ENCODE measurements at regions not wholly inside any gene's neighbourhood (a gene's known extent, or its start where the extent isn't known, plus 50 kb on each side); places are given as distances from the start of the nearest gene placed in this dataset.

GRCh38 chr3:72093270-72093991 is 308.5 kb upstream of the PROK2 start (continued):
- TF ChIP-seq, protein P1, sequence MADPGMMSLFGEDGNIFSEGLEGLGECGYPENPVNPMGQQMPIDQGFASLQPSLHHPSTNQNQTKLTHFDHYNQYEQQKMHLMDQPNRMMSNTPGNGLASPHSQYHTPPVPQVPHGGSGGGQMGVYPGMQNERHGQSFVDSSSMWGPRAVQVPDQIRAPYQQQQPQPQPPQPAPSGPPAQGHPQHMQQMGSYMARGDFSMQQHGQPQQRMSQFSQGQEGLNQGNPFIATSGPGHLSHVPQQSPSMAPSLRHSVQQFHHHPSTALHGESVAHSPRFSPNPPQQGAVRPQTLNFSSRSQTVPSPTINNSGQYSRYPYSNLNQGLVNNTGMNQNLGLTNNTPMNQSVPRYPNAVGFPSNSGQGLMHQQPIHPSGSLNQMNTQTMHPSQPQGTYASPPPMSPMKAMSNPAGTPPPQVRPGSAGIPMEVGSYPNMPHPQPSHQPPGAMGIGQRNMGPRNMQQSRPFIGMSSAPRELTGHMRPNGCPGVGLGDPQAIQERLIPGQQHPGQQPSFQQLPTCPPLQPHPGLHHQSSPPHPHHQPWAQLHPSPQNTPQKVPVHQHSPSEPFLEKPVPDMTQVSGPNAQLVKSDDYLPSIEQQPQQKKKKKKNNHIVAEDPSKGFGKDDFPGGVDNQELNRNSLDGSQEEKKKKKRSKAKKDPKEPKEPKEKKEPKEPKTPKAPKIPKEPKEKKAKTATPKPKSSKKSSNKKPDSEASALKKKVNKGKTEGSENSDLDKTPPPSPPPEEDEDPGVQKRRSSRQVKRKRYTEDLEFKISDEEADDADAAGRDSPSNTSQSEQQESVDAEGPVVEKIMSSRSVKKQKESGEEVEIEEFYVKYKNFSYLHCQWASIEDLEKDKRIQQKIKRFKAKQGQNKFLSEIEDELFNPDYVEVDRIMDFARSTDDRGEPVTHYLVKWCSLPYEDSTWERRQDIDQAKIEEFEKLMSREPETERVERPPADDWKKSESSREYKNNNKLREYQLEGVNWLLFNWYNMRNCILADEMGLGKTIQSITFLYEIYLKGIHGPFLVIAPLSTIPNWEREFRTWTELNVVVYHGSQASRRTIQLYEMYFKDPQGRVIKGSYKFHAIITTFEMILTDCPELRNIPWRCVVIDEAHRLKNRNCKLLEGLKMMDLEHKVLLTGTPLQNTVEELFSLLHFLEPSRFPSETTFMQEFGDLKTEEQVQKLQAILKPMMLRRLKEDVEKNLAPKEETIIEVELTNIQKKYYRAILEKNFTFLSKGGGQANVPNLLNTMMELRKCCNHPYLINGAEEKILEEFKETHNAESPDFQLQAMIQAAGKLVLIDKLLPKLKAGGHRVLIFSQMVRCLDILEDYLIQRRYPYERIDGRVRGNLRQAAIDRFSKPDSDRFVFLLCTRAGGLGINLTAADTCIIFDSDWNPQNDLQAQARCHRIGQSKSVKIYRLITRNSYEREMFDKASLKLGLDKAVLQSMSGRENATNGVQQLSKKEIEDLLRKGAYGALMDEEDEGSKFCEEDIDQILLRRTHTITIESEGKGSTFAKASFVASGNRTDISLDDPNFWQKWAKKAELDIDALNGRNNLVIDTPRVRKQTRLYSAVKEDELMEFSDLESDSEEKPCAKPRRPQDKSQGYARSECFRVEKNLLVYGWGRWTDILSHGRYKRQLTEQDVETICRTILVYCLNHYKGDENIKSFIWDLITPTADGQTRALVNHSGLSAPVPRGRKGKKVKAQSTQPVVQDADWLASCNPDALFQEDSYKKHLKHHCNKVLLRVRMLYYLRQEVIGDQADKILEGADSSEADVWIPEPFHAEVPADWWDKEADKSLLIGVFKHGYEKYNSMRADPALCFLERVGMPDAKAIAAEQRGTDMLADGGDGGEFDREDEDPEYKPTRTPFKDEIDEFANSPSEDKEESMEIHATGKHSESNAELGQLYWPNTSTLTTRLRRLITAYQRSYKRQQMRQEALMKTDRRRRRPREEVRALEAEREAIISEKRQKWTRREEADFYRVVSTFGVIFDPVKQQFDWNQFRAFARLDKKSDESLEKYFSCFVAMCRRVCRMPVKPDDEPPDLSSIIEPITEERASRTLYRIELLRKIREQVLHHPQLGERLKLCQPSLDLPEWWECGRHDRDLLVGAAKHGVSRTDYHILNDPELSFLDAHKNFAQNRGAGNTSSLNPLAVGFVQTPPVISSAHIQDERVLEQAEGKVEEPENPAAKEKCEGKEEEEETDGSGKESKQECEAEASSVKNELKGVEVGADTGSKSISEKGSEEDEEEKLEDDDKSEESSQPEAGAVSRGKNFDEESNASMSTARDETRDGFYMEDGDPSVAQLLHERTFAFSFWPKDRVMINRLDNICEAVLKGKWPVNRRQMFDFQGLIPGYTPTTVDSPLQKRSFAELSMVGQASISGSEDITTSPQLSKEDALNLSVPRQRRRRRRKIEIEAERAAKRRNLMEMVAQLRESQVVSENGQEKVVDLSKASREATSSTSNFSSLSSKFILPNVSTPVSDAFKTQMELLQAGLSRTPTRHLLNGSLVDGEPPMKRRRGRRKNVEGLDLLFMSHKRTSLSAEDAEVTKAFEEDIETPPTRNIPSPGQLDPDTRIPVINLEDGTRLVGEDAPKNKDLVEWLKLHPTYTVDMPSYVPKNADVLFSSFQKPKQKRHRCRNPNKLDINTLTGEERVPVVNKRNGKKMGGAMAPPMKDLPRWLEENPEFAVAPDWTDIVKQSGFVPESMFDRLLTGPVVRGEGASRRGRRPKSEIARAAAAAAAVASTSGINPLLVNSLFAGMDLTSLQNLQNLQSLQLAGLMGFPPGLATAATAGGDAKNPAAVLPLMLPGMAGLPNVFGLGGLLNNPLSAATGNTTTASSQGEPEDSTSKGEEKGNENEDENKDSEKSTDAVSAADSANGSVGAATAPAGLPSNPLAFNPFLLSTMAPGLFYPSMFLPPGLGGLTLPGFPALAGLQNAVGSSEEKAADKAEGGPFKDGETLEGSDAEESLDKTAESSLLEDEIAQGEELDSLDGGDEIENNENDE (IDR thresholded peaks at IDR 0.05; ENCODE audit: insufficient replicate concordance, low read length): no peak
- no peak for TF ChIP-seq TCF12 (IDR thresholded peaks at IDR 0.05; ENCODE audit: low read depth, low read length)
- no peak for TF ChIP-seq SIX5 (IDR thresholded peaks at IDR 0.05; ENCODE audit: low read depth, low read length)
- no peak for TF ChIP-seq CEBPB (IDR thresholded peaks at IDR 0.05; ENCODE audit: low read depth, low read length)
- TF ChIP-seq CBX8 (IDR thresholded peaks at IDR 0.05; ENCODE audit: borderline replicate concordance, low read depth, low read length): no peak
- TF ChIP-seq SIN3A (conservative IDR thresholded peaks at IDR 0.05 in 1 of 2, IDR thresholded peaks at IDR 0.05 in 1 of 2; ENCODE audit: low read depth in 1 of 2, low read length in 2 of 2): no peak
- no peak for TF ChIP-seq POLR2A (IDR thresholded peaks at IDR 0.05; ENCODE audit: control extremely low read depth in 1 of 2, low read depth in 2 of 2, low read length in 2 of 2)
- TF ChIP-seq FOSL1 (IDR thresholded peaks at IDR 0.05; ENCODE audit: insufficient read depth, low read depth, low read length): no peak
- no peak for TF ChIP-seq EP300 (IDR thresholded peaks at IDR 0.05; ENCODE audit: borderline replicate concordance in 1 of 2, low read depth in 2 of 2, low read length in 2 of 2)
- no peak for TF ChIP-seq TAF7 (optimal IDR thresholded peaks at IDR 0.05; ENCODE audit: borderline replicate concordance, low read depth, low read length)
- no peak for TF ChIP-seq RXRA (IDR thresholded peaks at IDR 0.05; ENCODE audit: insufficient read depth, low read depth, low read length)

Data from H1 (cell line).